ENCODE measurements at regions not wholly inside any gene's neighbourhood (a gene's known extent, or its start where the extent isn't known, plus 50 kb on each side); places are given as distances from the start of the nearest gene placed in this dataset.

- no peak for TF ChIP-seq FOXP2 (optimal IDR thresholded peaks at IDR 0.05; ENCODE audit: borderline replicate concordance, extremely low read depth, extremely low read length, insufficient read depth)
- no peak for TF ChIP-seq TAF1 (IDR thresholded peaks at IDR 0.05; ENCODE audit: borderline replicate concordance, insufficient read depth, low read length)
- TF ChIP-seq POLR2AphosphoS5 (IDR thresholded peaks at IDR 0.05; ENCODE audit: low read depth, low read length) = no peak
- no peak for TF ChIP-seq SIN3A (IDR thresholded peaks at IDR 0.05; ENCODE audit: borderline replicate concordance, insufficient read depth, low read length)
- TF ChIP-seq, protein P1, sequence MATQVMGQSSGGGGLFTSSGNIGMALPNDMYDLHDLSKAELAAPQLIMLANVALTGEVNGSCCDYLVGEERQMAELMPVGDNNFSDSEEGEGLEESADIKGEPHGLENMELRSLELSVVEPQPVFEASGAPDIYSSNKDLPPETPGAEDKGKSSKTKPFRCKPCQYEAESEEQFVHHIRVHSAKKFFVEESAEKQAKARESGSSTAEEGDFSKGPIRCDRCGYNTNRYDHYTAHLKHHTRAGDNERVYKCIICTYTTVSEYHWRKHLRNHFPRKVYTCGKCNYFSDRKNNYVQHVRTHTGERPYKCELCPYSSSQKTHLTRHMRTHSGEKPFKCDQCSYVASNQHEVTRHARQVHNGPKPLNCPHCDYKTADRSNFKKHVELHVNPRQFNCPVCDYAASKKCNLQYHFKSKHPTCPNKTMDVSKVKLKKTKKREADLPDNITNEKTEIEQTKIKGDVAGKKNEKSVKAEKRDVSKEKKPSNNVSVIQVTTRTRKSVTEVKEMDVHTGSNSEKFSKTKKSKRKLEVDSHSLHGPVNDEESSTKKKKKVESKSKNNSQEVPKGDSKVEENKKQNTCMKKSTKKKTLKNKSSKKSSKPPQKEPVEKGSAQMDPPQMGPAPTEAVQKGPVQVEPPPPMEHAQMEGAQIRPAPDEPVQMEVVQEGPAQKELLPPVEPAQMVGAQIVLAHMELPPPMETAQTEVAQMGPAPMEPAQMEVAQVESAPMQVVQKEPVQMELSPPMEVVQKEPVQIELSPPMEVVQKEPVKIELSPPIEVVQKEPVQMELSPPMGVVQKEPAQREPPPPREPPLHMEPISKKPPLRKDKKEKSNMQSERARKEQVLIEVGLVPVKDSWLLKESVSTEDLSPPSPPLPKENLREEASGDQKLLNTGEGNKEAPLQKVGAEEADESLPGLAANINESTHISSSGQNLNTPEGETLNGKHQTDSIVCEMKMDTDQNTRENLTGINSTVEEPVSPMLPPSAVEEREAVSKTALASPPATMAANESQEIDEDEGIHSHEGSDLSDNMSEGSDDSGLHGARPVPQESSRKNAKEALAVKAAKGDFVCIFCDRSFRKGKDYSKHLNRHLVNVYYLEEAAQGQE (IDR thresholded peaks at IDR 0.05; ENCODE audit: insufficient read depth in 1 of 2, low read depth in 2 of 2, low read length in 2 of 2) = no peak
These were observed 1433.5 kb upstream of the ADGRB3 start for GRCh38 chr6:67201563-67201962.

- no peak for TF ChIP-seq FOXP2 (optimal IDR thresholded peaks at IDR 0.05; ENCODE audit: borderline replicate concordance, extremely low read depth, extremely low read length, insufficient read depth)
- TF ChIP-seq POLR2AphosphoS5 (IDR thresholded peaks at IDR 0.05; ENCODE audit: low read depth, low read length) = no peak
These were observed 1434.3 kb upstream of the ADGRB3 start for GRCh38 chr6:67200626-67201403.

DNA sequence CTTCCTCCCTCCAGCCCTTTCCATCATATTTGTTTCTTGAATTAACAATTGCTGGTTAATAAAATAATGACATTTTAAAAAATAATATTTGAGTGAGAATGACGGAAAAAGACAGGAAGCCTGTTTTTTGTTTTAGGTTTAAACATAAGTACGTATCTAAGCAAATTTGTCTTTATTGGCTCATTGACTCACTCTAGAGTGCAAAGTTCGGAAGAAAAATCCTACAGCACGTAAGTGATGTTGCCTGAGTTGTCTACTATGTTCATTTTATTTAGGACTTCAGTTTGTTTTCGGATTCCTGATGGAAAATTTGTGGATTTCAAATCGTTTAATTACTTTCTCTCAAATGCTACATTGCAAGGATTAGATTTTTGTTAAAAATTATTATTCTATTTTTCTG is 1435.7 kb upstream of the ADGRB3 start:
- TF ChIP-seq, protein P1 (IDR thresholded peaks at IDR 0.05; ENCODE audit: insufficient read depth in 1 of 2, low read depth in 2 of 2, low read length in 2 of 2) = no peak
- TF ChIP-seq FOXP2 (optimal IDR thresholded peaks at IDR 0.05; ENCODE audit: borderline replicate concordance, extremely low read depth, extremely low read length, insufficient read depth) (no peak), POLR2AphosphoS5 (IDR thresholded peaks at IDR 0.05; ENCODE audit: low read depth, low read length) (no peak), SIN3A (IDR thresholded peaks at IDR 0.05; ENCODE audit: borderline replicate concordance, insufficient read depth, low read length) (no peak), TAF1 (IDR thresholded peaks at IDR 0.05; ENCODE audit: borderline replicate concordance, insufficient read depth, low read length) (no peak)

GRCh38 chr6:67190733-67191132 is 1444.3 kb upstream of the ADGRB3 start:
- TF ChIP-seq TAF1 (IDR thresholded peaks at IDR 0.05; ENCODE audit: borderline replicate concordance, insufficient read depth, low read length) (no peak), SIN3A (IDR thresholded peaks at IDR 0.05; ENCODE audit: borderline replicate concordance, insufficient read depth, low read length) (no peak)

- TF ChIP-seq POLR2AphosphoS5 (IDR thresholded peaks at IDR 0.05; ENCODE audit: low read depth, low read length) (no peak), FOXP2 (optimal IDR thresholded peaks at IDR 0.05; ENCODE audit: borderline replicate concordance, extremely low read depth, extremely low read length, insufficient read depth) (no peak), TAF1 (IDR thresholded peaks at IDR 0.05; ENCODE audit: borderline replicate concordance, insufficient read depth, low read length) (no peak), SIN3A (IDR thresholded peaks at IDR 0.05; ENCODE audit: borderline replicate concordance, insufficient read depth, low read length) (no peak)
- TF ChIP-seq, protein P1 (IDR thresholded peaks at IDR 0.05; ENCODE audit: insufficient read depth in 1 of 2, low read depth in 2 of 2, low read length in 2 of 2) = no peak
These were observed 1450.7 kb upstream of the ADGRB3 start for GRCh38 chr6:67184405-67184804.

DNA sequence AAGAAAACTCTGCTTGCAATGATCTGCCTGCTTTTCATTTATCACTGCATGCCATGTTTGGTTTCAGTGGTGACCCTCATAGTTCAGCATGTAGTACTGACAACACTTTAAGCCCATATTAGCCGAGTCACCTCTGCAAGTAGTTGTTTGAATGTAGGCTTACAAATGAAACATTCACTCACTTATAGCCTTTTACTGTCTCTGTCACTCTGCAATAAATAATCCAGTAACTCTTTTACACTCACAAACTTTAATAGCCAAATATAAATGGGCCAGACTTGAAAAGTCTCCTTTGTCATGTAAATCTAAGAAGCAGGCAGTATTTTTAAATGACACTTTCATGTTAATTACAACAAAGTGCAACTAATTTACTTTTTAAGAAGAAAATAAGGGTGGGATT is 1460.0 kb upstream of the ADGRB3 start:
- TF ChIP-seq POLR2AphosphoS5 (IDR thresholded peaks at IDR 0.05; ENCODE audit: low read depth, low read length) (no peak), TAF1 (IDR thresholded peaks at IDR 0.05; ENCODE audit: borderline replicate concordance, insufficient read depth, low read length) (no peak), FOXP2 (optimal IDR thresholded peaks at IDR 0.05; ENCODE audit: borderline replicate concordance, extremely low read depth, extremely low read length, insufficient read depth) (no peak), SIN3A (IDR thresholded peaks at IDR 0.05; ENCODE audit: borderline replicate concordance, insufficient read depth, low read length) (no peak)
- TF ChIP-seq, protein P1 (IDR thresholded peaks at IDR 0.05; ENCODE audit: insufficient read depth in 1 of 2, low read depth in 2 of 2, low read length in 2 of 2) = no peak
